Kidney (tissue), 13 donors: ENCODE measurements at regions not wholly inside any gene's neighbourhood (a gene's known extent, or its start where the extent isn't known, plus 50 kb on each side); places are given as distances from the start of the nearest gene placed in this dataset.

Experiments used
- DNase-seq, 5 donors: peaks; one replicate each; pipeline ENCODE4 v3.0.0-alpha.2; 2013 to 2020
- FAIRE-seq: peaks from 2 replicates; lab custom pipeline; 2012; peaks lifted over from hg19 to GRCh38; lab: Jason Lieb, UNC
- H3K27ac ChIP-seq, 2 donors: one replicate each; pipeline ENCODE4 v1.7.0; 2013; ENCODE audit warnings: low read depth in 2 of 2, low read length in 2 of 2, inconsistent platforms in 1 of 2
- H3K27me3 ChIP-seq: one replicate; pipeline ENCODE4 v1.7.1; 2013; ENCODE audit warnings: low read length, inconsistent platforms; ENCODE audit not compliant: control insufficient read depth, insufficient read depth
- H3K36me3 ChIP-seq, 3 donors: one replicate each; pipeline versions ENCODE4 v1.7.0 to v1.7.1; 2013; ENCODE audit warnings: low read length in 3 of 3, control low read depth in 1 of 3, inconsistent platforms in 1 of 3; ENCODE audit not compliant: insufficient read depth in 3 of 3, control insufficient read depth in 2 of 3
- H3K4me1 ChIP-seq, 3 donors: one replicate each; pipeline versions ENCODE4 v1.7.0 to v1.7.1; 2013; ENCODE audit warnings: low read length in 3 of 3, inconsistent platforms in 1 of 3, low read depth in 1 of 3; ENCODE audit not compliant: control insufficient read depth in 2 of 3, insufficient read depth in 2 of 3
- H3K4me3 ChIP-seq, 3 donors: one replicate each; pipeline versions ENCODE4 v1.7.0 to v1.8.1; 2013; ENCODE audit warnings: low read length in 3 of 3, control low read depth in 1 of 3, inconsistent platforms in 1 of 3
- H3K9ac ChIP-seq, 3 donors: one replicate each; pipeline versions ENCODE4 v1.7.0 to v1.7.1; 2013; ENCODE audit warnings: low read length in 3 of 3, control low read depth in 1 of 3, inconsistent platforms in 1 of 3
- H3K9me3 ChIP-seq, 3 donors: one replicate each; pipeline versions ENCODE4 v1.7.0 to v1.7.1; 2013; ENCODE audit warnings: low read length in 3 of 3, control low read depth in 1 of 3, inconsistent platforms in 1 of 3; ENCODE audit not compliant: control insufficient read depth in 2 of 3, insufficient read depth in 1 of 3
- intact Hi-C: fragments of 100-400 bp; cut with DNase I; formaldehyde crosslinking; loops from one replicate; pipeline ENCODE4 v1.11.1; 2022
- TF ChIP-seq, protein P1 (sequence below): IDR thresholded peaks from 3 replicates; pipeline ENCODE4 v1.5.1; 2012; ENCODE audit warnings: mild to moderate bottlenecking, moderate library complexity, borderline replicate concordance; ENCODE audit not compliant: insufficient read depth; ENCODE audit errors: extremely low read depth
- donor health status: control.
- donor health status: control.
- donor health status: control.
- donor health status: control.
- donor health status: control.
- donor health status: DM: yes; HTN: yes; CAD: no.
- donor health status: Normal renal cell carcinoma (clear cell type).

DNA sequence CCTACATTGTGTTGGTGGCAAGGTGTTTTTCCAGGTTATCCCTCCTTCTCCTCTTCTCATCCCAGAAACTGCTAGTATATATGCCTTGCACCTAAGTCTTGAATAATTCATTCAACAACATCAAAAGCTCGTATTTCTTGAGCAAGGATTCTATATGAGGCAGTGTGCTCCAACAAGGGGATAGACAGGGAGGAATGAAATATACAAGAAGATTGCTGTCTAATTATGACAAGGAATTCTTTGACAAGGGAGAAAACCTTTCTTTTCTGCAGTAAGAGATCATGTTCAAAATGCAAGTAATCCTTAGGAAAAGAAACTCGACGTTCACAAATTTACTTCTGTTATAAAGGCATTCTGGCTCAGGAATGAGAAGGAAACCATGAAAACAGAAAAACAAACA lies 788.6 kb downstream of the TDRD15 start:
- TF ChIP-seq, protein P1, sequence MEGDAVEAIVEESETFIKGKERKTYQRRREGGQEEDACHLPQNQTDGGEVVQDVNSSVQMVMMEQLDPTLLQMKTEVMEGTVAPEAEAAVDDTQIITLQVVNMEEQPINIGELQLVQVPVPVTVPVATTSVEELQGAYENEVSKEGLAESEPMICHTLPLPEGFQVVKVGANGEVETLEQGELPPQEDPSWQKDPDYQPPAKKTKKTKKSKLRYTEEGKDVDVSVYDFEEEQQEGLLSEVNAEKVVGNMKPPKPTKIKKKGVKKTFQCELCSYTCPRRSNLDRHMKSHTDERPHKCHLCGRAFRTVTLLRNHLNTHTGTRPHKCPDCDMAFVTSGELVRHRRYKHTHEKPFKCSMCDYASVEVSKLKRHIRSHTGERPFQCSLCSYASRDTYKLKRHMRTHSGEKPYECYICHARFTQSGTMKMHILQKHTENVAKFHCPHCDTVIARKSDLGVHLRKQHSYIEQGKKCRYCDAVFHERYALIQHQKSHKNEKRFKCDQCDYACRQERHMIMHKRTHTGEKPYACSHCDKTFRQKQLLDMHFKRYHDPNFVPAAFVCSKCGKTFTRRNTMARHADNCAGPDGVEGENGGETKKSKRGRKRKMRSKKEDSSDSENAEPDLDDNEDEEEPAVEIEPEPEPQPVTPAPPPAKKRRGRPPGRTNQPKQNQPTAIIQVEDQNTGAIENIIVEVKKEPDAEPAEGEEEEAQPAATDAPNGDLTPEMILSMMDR, result no peak
- no peak for FAIRE-seq
- Histone ChIP-seq H3K4me3 (no peak overlapping the region), H3K9ac (no peak overlapping the region), H3K4me1 (no peaks in the 10 kb centered on the region), H3K27ac (no peak overlapping the region), H3K9me3 (no peaks in the 10 kb centered on the region), H3K27me3 (no peaks in the 10 kb centered on the region), H3K36me3 (no peaks in the 10 kb centered on the region)
- DNase-seq, result no peak
- intact Hi-C loops, result no loop called here

DNA sequence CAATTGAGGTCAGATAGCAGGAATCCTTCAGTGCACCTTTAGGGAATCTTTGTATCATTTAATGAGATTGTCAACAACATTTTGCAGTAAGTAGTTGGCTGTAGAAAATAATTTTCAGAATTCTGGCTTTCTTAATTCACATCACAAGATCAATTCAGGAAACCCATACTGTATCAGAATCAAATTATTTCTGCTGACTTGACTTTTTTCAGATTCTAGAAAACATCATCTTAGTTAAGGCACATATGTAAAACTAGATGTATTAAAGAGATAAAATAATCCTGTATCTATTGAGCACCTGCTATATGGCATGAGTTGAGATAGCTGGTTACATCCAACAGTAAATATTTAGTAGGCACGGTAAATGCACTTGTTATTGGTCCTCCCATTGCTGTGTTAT lies 791.4 kb downstream of the TDRD15 start:
- Histone ChIP-seq H3K27me3 (no peaks in the 10 kb centered on the region), H3K36me3 (no peaks in the 10 kb centered on the region), H3K27ac (no peak overlapping the region), H3K4me3 (no peak overlapping the region), H3K9me3 (no peaks in the 10 kb centered on the region), H3K4me1 (no peaks in the 10 kb centered on the region), H3K9ac (no peak overlapping the region)
- intact Hi-C loops, result no loop called here
- no peak for DNase-seq
- TF ChIP-seq, protein P1, result no peak
- no peak for FAIRE-seq

DNA sequence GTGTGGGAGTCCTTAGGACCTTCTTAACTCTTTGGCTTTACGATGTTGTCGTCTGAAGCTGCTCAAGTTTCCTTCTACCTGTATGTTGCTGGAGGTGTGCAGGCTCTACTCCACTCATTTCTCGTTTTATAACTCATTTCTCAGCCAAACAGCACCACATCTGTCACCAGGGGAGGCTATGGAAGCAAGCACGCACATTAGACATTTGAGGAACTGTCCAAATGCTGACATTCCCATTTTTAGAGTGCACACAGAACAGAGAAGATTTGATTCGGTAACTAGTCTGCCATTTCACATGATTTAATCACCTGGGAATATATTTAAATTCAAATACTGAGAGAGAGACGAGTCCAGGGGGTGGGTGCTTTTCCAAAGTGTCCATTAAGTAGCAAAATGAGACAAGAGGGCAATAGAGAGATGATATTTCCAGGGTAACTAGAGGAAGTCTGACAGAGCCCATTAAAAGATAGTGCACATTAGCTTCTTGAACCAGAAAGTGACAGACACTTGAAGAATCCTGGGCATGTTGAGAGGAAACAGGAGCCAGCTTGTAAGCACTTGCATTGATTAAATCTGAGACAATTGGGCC lies 793.3 kb downstream of the TDRD15 start:
- no peaks in the 10 kb centered on the region for H3K4me1 ChIP-seq
- intact Hi-C loops, result no loop called here
- no peak for FAIRE-seq
- H3K27me3 ChIP-seq, result no peaks in the 10 kb centered on the region
- DNase-seq, result peak in 2 of 5 donors; percentile 51 to 78
- no peak overlapping the region for H3K9ac ChIP-seq
- H3K4me3 ChIP-seq, result no peak overlapping the region
- no peaks in the 10 kb centered on the region for H3K9me3 ChIP-seq
- no peak overlapping the region for H3K27ac ChIP-seq
- TF ChIP-seq, protein P1, result no peak
- H3K36me3 ChIP-seq, result no peaks in the 10 kb centered on the region

DNA sequence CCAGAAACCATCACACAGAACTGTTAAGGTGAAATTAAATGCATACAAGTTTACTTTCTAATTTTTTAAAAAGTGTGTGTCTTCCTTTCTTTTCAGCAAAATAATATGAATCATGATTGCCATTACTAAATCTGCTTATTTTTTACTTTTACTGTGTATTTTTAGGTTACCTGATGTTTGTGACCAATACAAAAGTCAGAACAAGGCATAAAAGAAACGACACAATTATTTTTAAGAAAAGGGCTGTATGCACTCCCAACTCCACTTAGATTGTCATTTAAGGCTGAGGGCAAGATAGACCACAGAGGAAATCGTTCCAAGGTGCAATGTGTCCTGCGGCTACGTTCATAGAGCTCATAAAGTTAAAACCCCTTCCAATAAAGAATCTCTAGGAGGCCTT lies 797.0 kb downstream of the TDRD15 start:
- FAIRE-seq (no peak), DNase-seq (no peak)
- TF ChIP-seq, protein P1, result no peak
- Histone ChIP-seq H3K4me1 (no peaks in the 10 kb centered on the region), H3K9me3 (peaks cover 0 to 5% (median 0%) of the 10 kb centered on the region in 3 donors), H3K27ac (no peak overlapping the region), H3K36me3 (no peaks in the 10 kb centered on the region), H3K27me3 (no peaks in the 10 kb centered on the region), H3K9ac (no peak overlapping the region), H3K4me3 (no peak overlapping the region)
- intact Hi-C loops, result no loop called here
